Trophoblast cell (in vitro differentiated cells and primary cell): ENCODE measurements at regions not wholly inside any gene's neighbourhood (a gene's known extent, or its start where the extent isn't known, plus 50 kb on each side); places are given as distances from the start of the nearest gene placed in this dataset.

Source experiments
- DNase-seq, 2 donors: peaks; one replicate each; pipeline ENCODE4 v3.0.0-alpha.2; 2016
- H2AFZ ChIP-seq: 2 replicates; pipeline ENCODE4 v1.6.1; 2013; ENCODE audit warnings: low read length, moderate library complexity, mild to moderate bottlenecking; ENCODE audit not compliant: insufficient read depth, poor library complexity
- H2AK5ac ChIP-seq: 2 replicates; pipeline ENCODE4 v1.6.1; 2013; ENCODE audit warnings: mild to moderate bottlenecking, low read length
- H2BK120ac ChIP-seq: 2 replicates; pipeline ENCODE4 v1.6.1; 2013; ENCODE audit warnings: low read length, mild to moderate bottlenecking, moderate library complexity; ENCODE audit not compliant: insufficient read depth, poor library complexity
- H2BK12ac ChIP-seq: 2 replicates; pipeline ENCODE4 v1.6.1; 2013; ENCODE audit warnings: mild to moderate bottlenecking, low read length, moderate library complexity
- H2BK5ac ChIP-seq: 2 replicates; pipeline ENCODE4 v1.6.1; 2013; ENCODE audit warnings: low read length, low read depth, moderate library complexity, mild to moderate bottlenecking; ENCODE audit not compliant: poor library complexity
- H3K14ac ChIP-seq: 2 replicates; pipeline ENCODE4 v1.6.1; 2013; ENCODE audit warnings: mild to moderate bottlenecking, low read length
- H3K18ac ChIP-seq: 2 replicates; pipeline ENCODE4 v1.6.1; 2013; ENCODE audit warnings: mild to moderate bottlenecking, low read length
- H3K23ac ChIP-seq: 2 replicates; pipeline ENCODE4 v1.6.1; 2013; ENCODE audit warnings: low read length
- H3K27ac ChIP-seq: 2 replicates; pipeline ENCODE4 v1.5.1; 2013; ENCODE audit warnings: low read depth, mild to moderate bottlenecking, inconsistent platforms, low read length, moderate library complexity
- H3K27me3 ChIP-seq: 2 replicates; pipeline ENCODE4 v1.6.1; 2013; ENCODE audit warnings: inconsistent platforms, mild to moderate bottlenecking, low read length, moderate library complexity; ENCODE audit not compliant: insufficient read depth
- H3K36me3 ChIP-seq, 2 experiments: 1 replicate in 1 of 2; 2 replicates in 1 of 2; pipeline ENCODE4 v1.6.1; 2013; ENCODE audit warnings: low read length in 2 of 2, mild to moderate bottlenecking in 2 of 2, moderate library complexity in 1 of 2; ENCODE audit not compliant: insufficient read depth in 2 of 2, control insufficient read depth in 1 of 2
- H3K4ac ChIP-seq: 2 replicates; pipeline ENCODE4 v1.6.1; 2013; ENCODE audit warnings: low read depth, mild to moderate bottlenecking, low read length, moderate library complexity
- H3K4me1 ChIP-seq, 2 experiments: 1 replicate in 1 of 2; 2 replicates in 1 of 2; pipeline ENCODE4 v1.6.1; 2013; ENCODE audit warnings: low read length in 2 of 2, mild to moderate bottlenecking in 2 of 2, moderate library complexity in 1 of 2; ENCODE audit not compliant: insufficient read depth in 2 of 2, control insufficient read depth in 1 of 2
- H3K4me2 ChIP-seq: 2 replicates; pipeline ENCODE4 v1.6.1; 2013; ENCODE audit warnings: inconsistent platforms, mild to moderate bottlenecking, low read length, moderate library complexity
- H3K4me3 ChIP-seq: 2 replicates; pipeline ENCODE4 v1.5.1; 2013; ENCODE audit warnings: mild to moderate bottlenecking, low read depth, low read length, inconsistent platforms
- H3K79me1 ChIP-seq: one replicate; pipeline ENCODE4 v1.6.1; 2013; ENCODE audit warnings: low read length
- H3K79me2 ChIP-seq: 2 replicates; pipeline ENCODE4 v1.6.1; 2013; ENCODE audit warnings: low read length, mild to moderate bottlenecking; ENCODE audit not compliant: control insufficient read depth, insufficient read depth, poor library complexity
- H3K9ac ChIP-seq: 2 replicates; pipeline ENCODE4 v1.6.1; 2013; ENCODE audit warnings: mild to moderate bottlenecking, low read length
- H3K9me3 ChIP-seq: 2 replicates; pipeline ENCODE4 v1.6.1; 2013; ENCODE audit warnings: low read depth, mild to moderate bottlenecking, control low read depth, inconsistent platforms, low read length; ENCODE audit not compliant: insufficient read depth
- H4K12ac ChIP-seq: 2 replicates; pipeline ENCODE4 v1.6.1; 2013; ENCODE audit warnings: low read depth, mild to moderate bottlenecking, low read length, moderate library complexity
- H4K8ac ChIP-seq: 2 replicates; pipeline ENCODE4 v1.6.1; 2013; ENCODE audit warnings: low read depth, mild to moderate bottlenecking, low read length, moderate library complexity
- H4K91ac ChIP-seq: one replicate; pipeline ENCODE4 v1.6.1; 2013; ENCODE audit warnings: low read depth, mild to moderate bottlenecking, low read length, moderate library complexity
- WGBS: extraction: QIAGEN DNeasy Blood & Tissue Kit; methylation state at CpG from one replicate; pipeline ENCODE4 v1.1.7; 2013; ENCODE audit warnings: missing lambda C conversion rate; ENCODE audit not compliant: insufficient read length, insufficient coverage; ENCODE audit errors: extremely low coverage; 5-methylcytosine and 5-hydroxymethylcytosine counted together

DNA sequence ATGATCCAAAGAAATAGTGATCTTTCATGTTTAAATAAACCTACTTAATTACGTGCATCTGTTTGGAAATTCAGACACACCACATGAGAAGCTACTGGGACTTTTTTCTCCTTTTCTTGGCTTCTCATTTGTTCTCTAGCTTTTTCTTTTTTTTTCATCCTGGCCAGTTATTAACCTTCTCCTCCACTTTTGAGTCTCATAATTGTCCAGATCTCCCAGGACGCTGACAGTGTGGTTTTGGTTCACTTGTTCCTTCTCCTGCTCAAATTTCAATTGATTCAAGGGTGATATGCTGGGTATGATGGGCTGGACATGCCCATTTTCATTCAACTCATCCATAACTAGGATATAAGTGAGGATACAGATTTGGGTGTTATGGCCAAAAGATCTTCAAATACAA, 152.3 kb downstream of the TM9SF2 start:
- Histone ChIP-seq H3K4ac (no peak overlapping the region), H3K4me1 (peaks cover 7% of the 10 kb centered on the region in 2 experiments), H3K79me2 (no peaks in the 10 kb centered on the region), H2AK5ac (no peak overlapping the region), H3K27me3 (peaks cover 4% of the 10 kb centered on the region), H4K91ac (no peak overlapping the region), H3K4me3 (no peak overlapping the region), H3K9me3 (peaks cover 4% of the 10 kb centered on the region), H3K4me2 (no peak overlapping the region), H3K14ac (no peak overlapping the region), H3K36me3 (no peaks in the 10 kb centered on the region), H3K9ac (no peak overlapping the region), H4K12ac (no peak overlapping the region), H2BK120ac (no peak overlapping the region), H2BK5ac (no peak overlapping the region), H3K18ac (no peak overlapping the region), H4K8ac (no peak overlapping the region), H3K23ac (no peak overlapping the region), H3K79me1 (peaks cover 2% of the 10 kb centered on the region), H3K27ac (no peak overlapping the region), H2AFZ (no peak overlapping the region), H2BK12ac (no peak overlapping the region)
- no CpG with 5 or more reads among the region's 2 CpGs for WGBS
- DNase-seq: no peak

DNA sequence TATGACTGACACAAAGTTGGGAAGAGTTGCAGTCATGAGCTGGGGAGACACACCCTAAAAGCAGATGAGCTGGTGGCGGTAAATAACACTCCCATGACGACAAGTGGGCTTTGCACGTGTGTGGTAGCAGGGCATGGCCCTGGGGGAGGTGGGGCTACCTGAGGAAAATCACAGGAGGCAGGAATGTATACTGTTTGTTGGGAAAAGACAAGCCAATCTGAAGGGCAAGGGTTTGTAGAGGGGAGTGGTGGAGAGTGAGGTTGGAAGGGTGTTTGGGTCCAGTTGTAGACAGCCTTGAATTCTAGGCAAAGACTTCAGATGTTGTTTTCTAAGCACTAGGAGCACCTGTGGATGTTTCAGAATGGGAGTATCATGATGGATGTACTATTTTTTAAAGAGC, 151.6 kb downstream of the TM9SF2 start:
- Histone ChIP-seq H3K36me3 (no peaks in the 10 kb centered on the region), H2AFZ (no peak overlapping the region), H3K9me3 (peaks cover 4% of the 10 kb centered on the region), H4K91ac (no peak overlapping the region), H3K4me2 (no peak overlapping the region), H4K8ac (no peak overlapping the region), H2BK120ac (no peak overlapping the region), H3K79me1 (no peaks in the 10 kb centered on the region), H3K4me1 (peaks cover 2 to 3% of the 10 kb centered on the region in 2 experiments), H3K4ac (no peak overlapping the region), H3K4me3 (no peak overlapping the region), H3K27ac (no peak overlapping the region), H3K9ac (no peak overlapping the region), H3K27me3 (peaks cover 3% of the 10 kb centered on the region), H3K18ac (no peak overlapping the region), H2BK5ac (no peak overlapping the region), H4K12ac (no peak overlapping the region), H3K14ac (no peak overlapping the region), H3K23ac (no peak overlapping the region), H3K79me2 (no peaks in the 10 kb centered on the region), H2BK12ac (no peak overlapping the region), H2AK5ac (no peak overlapping the region)
- no peak for DNase-seq
- no CpG with 5 or more reads among the region's 3 CpGs for WGBS

DNA sequence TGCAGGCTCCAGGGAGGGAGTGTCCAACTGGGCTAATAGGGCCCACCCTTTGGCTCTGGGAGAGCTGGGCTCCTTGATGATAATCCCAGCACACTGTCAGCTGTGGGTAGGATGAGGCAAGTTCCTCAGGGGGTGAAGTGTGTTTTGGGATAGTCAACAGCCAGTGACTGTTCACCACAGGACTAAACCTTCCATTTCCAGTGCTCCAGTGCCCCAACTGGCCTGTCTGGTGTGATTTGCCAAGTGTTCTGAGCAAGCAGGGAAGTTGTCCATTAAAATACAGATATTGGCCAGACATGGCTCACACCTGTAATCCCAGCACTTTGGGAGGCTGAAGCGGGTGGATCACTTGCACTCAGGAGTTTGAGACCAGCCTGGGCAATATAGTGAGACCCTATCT, 150.9 kb downstream of the TM9SF2 start:
- H3K4me1 ChIP-seq: no peaks in the 10 kb centered on the region
- no peak overlapping the region for H4K91ac ChIP-seq
- H3K79me2 ChIP-seq: no peaks in the 10 kb centered on the region
- no peak overlapping the region for H3K27ac ChIP-seq
- H4K8ac ChIP-seq: no peak overlapping the region
- no peak overlapping the region for H3K4me2 ChIP-seq
- H2AFZ ChIP-seq: no peak overlapping the region
- no peak overlapping the region for H2BK5ac ChIP-seq
- H3K36me3 ChIP-seq: no peaks in the 10 kb centered on the region
- H3K4ac ChIP-seq: no peak overlapping the region
- H3K4me3 ChIP-seq: no peak overlapping the region
- no peak overlapping the region for H3K23ac ChIP-seq
- WGBS: no CpG with 5 or more reads among the region's 1 CpG
- H3K14ac ChIP-seq: no peak overlapping the region
- no peak for DNase-seq
- no peak overlapping the region for H3K18ac ChIP-seq
- no peaks in the 10 kb centered on the region for H3K27me3 ChIP-seq
- peaks cover 4% of the 10 kb centered on the region for H3K9me3 ChIP-seq
- no peak overlapping the region for H2AK5ac ChIP-seq
- H2BK12ac ChIP-seq: no peak overlapping the region
- H2BK120ac ChIP-seq: no peak overlapping the region
- no peak overlapping the region for H3K9ac ChIP-seq
- H4K12ac ChIP-seq: no peak overlapping the region
- no peaks in the 10 kb centered on the region for H3K79me1 ChIP-seq

DNA sequence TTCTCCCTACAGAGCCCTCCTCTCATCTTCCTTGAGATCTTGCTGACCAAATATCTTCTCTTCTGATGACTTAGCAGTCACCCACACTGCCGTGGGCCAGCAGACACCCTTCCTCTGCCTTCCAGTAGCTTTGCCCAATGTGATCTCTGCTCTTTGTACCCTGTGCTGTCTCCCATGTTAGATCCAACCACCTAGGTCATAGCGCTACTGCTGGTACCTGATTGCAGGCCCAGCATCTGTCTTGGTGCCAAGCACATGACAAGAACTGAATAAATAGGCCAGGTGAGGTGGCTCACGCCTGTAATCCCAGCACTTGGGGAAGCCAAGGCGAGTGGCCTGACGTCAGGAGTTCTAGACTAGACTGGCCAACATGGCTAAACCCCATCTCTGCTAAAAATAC, 149.7 kb downstream of the TM9SF2 start:
- WGBS: no CpG with 5 or more reads among the region's 5 CpGs
- H3K23ac ChIP-seq: no peak overlapping the region
- no peak overlapping the region for H3K18ac ChIP-seq

More for the DNA sequence above, 149.7 kb downstream of the TM9SF2 start:
- Histone ChIP-seq H3K9ac (no peak overlapping the region), H3K4ac (no peak overlapping the region), H2BK120ac (no peak overlapping the region), H3K4me3 (no peak overlapping the region), H3K79me2 (no peaks in the 10 kb centered on the region), H4K8ac (no peak overlapping the region), H3K4me2 (no peak overlapping the region), H3K27ac (no peak overlapping the region), H2AK5ac (no peak overlapping the region), H3K79me1 (no peaks in the 10 kb centered on the region), H3K14ac (no peak overlapping the region), H3K36me3 (no peaks in the 10 kb centered on the region), H3K4me1 (no peaks in the 10 kb centered on the region), H2BK5ac (no peak overlapping the region), H2AFZ (no peak overlapping the region), H2BK12ac (no peak overlapping the region), H4K91ac (no peak overlapping the region), H4K12ac (no peak overlapping the region), H3K9me3 (peaks cover 4% of the 10 kb centered on the region), H3K27me3 (no peaks in the 10 kb centered on the region)
- no peak for DNase-seq
